AG09319 (cell line): ENCODE measurements at regions not wholly inside any gene's neighbourhood (a gene's known extent, or its start where the extent isn't known, plus 50 kb on each side); places are given as distances from the start of the nearest gene placed in this dataset.

ENCODE experiments used
- DNase-seq: peaks from one replicate; pipeline ENCODE4 v3.0.0-alpha.2; 2010; ENCODE audit warnings: low read depth; ENCODE audit errors: extremely low read depth
- CTCF ChIP-seq: IDR thresholded peaks from 2 replicates; pipeline ENCODE4 v1.5.1; 2011; ENCODE audit warnings: low read depth, mild to moderate bottlenecking, inconsistent platforms, low read length, moderate library complexity

GRCh38 chr15:38154837-38155236, 97.8 kb upstream of the SPRED1 start:
- TF ChIP-seq CTCF = no peak
- DNase-seq = no peak

GRCh38 chr15:38163658-38164057, 89.0 kb upstream of the SPRED1 start:
- no peak for TF ChIP-seq CTCF
- no peak for DNase-seq

- TF ChIP-seq CTCF = no peak
Observed at GRCh38 chr15:38164061-38164460, 88.6 kb upstream of the SPRED1 start.

GRCh38 chr15:38164507-38164906, 88.1 kb upstream of the SPRED1 start:
- DNase-seq = no peak
- TF ChIP-seq CTCF = no peak

More at GRCh38 chr15:38164061-38164460, 88.6 kb upstream of the SPRED1 start:
- DNase-seq = no peak

GRCh38 chr15:38168467-38169070, 84.1 kb upstream of the SPRED1 start:
- TF ChIP-seq CTCF = no peak
- DNase-seq = no peak

GRCh38 chr15:38171973-38172372, 80.7 kb upstream of the SPRED1 start:
- no peak for TF ChIP-seq CTCF
- no peak for DNase-seq

GRCh38 chr15:38174691-38175090, 77.9 kb upstream of the SPRED1 start:
- TF ChIP-seq CTCF = no peak
- no peak for DNase-seq
